ENCODE measurements at regions not wholly inside any gene's neighbourhood (a gene's known extent, or its start where the extent isn't known, plus 50 kb on each side); places are given as distances from the start of the nearest gene placed in this dataset.

DNA sequence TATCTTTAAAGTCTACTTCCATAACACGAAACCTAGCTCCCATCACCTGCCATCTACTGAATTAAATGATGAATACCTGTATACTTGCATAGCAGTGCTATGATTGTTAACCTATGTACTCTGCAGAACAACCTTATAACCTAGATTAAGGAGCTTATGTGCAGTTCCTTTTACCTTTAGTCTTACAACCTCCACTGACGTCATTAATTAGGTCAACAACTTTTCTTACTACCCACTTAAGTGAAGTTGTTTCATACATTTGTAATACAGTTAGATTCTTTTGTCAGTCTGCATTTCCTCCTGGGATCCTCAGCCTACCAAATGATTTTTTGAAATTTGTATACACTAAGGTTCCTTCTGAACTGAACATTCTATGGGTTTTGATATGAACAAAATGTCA is 1082.3 kb downstream of the SUCLG1 start:
- intact Hi-C loops (cut with DNase I) = no loop called here
- no peaks in the 10 kb centered on the region for H3K4me1 ChIP-seq (ENCODE audit: control insufficient read depth in 2 of 3, insufficient read depth in 2 of 3, low read depth in 1 of 3, low read length in 3 of 3)

DNA sequence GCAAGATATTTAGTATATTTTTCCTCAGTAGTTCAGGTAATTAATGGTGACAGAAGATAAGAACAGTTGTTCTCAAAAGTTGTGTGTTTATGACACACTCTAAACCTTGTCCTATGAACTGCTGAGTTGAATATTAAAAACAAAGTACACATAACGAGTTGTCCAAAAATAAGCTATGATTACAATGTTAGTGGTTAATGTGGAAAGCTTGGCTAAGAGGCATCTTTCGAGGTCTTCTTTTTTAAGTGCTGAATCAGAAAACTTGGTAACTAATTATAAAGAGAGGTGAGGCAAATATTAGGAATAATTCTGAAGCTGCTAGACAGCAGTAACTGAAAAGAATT is 1088.7 kb downstream of the SUCLG1 start:
- H3K9ac ChIP-seq (ENCODE audit: low read length in 3 of 3) = no peak overlapping the region
- no peak overlapping the region for H3K27ac ChIP-seq (ENCODE audit: low read depth in 2 of 2, low read length in 2 of 2)
- H3K9me3 ChIP-seq (ENCODE audit: control insufficient read depth in 2 of 3, insufficient read depth in 1 of 3, low read length in 3 of 3) = no peaks in the 10 kb centered on the region
- DNase-seq = no peak
- intact Hi-C loops (cut with DNase I) = no loop called here
- H3K36me3 ChIP-seq (ENCODE audit: control insufficient read depth in 2 of 3, insufficient read depth in 3 of 3, low read length in 3 of 3) = no peaks in the 10 kb centered on the region
- no peak for FAIRE-seq
- no peaks in the 10 kb centered on the region for H3K27me3 ChIP-seq (ENCODE audit: control insufficient read depth, insufficient read depth, low read length)
- no peak overlapping the region for H3K4me3 ChIP-seq (ENCODE audit: low read length in 3 of 3)
- H3K4me1 ChIP-seq (ENCODE audit: control insufficient read depth in 2 of 3, insufficient read depth in 2 of 3, low read depth in 1 of 3, low read length in 3 of 3) = no peaks in the 10 kb centered on the region
- TF ChIP-seq, protein P1, sequence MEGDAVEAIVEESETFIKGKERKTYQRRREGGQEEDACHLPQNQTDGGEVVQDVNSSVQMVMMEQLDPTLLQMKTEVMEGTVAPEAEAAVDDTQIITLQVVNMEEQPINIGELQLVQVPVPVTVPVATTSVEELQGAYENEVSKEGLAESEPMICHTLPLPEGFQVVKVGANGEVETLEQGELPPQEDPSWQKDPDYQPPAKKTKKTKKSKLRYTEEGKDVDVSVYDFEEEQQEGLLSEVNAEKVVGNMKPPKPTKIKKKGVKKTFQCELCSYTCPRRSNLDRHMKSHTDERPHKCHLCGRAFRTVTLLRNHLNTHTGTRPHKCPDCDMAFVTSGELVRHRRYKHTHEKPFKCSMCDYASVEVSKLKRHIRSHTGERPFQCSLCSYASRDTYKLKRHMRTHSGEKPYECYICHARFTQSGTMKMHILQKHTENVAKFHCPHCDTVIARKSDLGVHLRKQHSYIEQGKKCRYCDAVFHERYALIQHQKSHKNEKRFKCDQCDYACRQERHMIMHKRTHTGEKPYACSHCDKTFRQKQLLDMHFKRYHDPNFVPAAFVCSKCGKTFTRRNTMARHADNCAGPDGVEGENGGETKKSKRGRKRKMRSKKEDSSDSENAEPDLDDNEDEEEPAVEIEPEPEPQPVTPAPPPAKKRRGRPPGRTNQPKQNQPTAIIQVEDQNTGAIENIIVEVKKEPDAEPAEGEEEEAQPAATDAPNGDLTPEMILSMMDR (IDR thresholded peaks at IDR 0.05; ENCODE audit: borderline replicate concordance, extremely low read depth, insufficient read depth) = no peak

More for the DNA sequence above, 1082.3 kb downstream of the SUCLG1 start:
- FAIRE-seq (no peak), DNase-seq (no peak)
- Histone ChIP-seq H3K9ac (ENCODE audit: low read length in 3 of 3) (no peak overlapping the region), H3K9me3 (ENCODE audit: control insufficient read depth in 2 of 3, insufficient read depth in 1 of 3, low read length in 3 of 3) (no peaks in the 10 kb centered on the region), H3K36me3 (ENCODE audit: control insufficient read depth in 2 of 3, insufficient read depth in 3 of 3, low read length in 3 of 3) (no peaks in the 10 kb centered on the region), H3K27me3 (ENCODE audit: control insufficient read depth, insufficient read depth, low read length) (no peaks in the 10 kb centered on the region), H3K4me3 (ENCODE audit: low read length in 3 of 3) (no peak overlapping the region), H3K27ac (ENCODE audit: low read depth in 2 of 2, low read length in 2 of 2) (no peak overlapping the region)
- TF ChIP-seq, protein P1 (IDR thresholded peaks at IDR 0.05; ENCODE audit: borderline replicate concordance, extremely low read depth, insufficient read depth) = no peak

DNA sequence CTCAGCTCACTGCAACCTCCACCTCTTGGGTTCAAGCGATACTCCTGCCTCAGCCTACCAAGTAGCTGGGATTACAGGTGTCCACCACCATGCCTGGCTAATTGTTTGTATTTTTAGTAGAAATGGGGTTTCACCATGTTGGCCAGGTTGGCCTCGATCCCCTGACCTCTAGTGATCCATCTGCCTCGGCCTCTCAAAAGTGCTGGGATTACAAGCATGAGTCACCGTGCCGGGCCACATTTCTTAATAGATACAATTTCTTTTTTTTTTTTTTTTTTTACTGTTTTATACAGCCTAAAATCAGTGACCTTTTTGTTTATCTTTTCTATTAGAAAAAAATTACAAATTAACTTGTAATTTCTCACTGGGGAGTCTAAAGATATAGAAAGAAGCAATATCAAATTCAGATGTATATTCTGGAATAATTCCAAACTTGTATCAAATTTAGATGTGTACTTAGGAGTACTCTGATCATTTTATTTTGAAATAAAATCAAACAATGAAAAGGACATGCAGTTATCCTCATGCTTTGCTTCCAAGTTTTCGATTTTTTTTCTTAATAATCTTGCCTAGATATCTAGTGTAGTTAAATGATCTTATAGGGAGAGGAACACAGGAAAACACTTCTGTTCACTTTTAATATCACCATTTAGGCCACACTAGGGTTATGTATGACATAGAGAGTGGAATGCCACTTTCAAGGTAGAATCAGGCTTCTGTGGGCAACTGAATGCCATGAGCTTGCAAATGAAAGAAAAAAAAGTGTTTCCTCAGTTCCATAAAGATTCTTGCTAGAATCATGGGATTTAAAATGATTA is 1089.3 kb downstream of the SUCLG1 start:
- no peak for FAIRE-seq
- Histone ChIP-seq H3K4me1 (ENCODE audit: control insufficient read depth in 2 of 3, insufficient read depth in 2 of 3, low read depth in 1 of 3, low read length in 3 of 3) (no peaks in the 10 kb centered on the region), H3K9ac (ENCODE audit: low read length in 3 of 3) (no peak overlapping the region), H3K27me3 (ENCODE audit: control insufficient read depth, insufficient read depth, low read length) (no peaks in the 10 kb centered on the region), H3K27ac (ENCODE audit: low read depth in 2 of 2, low read length in 2 of 2) (no peak overlapping the region), H3K36me3 (ENCODE audit: control insufficient read depth in 2 of 3, insufficient read depth in 3 of 3, low read length in 3 of 3) (no peaks in the 10 kb centered on the region), H3K9me3 (ENCODE audit: control insufficient read depth in 2 of 3, insufficient read depth in 1 of 3, low read length in 3 of 3) (no peaks in the 10 kb centered on the region), H3K4me3 (ENCODE audit: low read length in 3 of 3) (no peak overlapping the region)
- intact Hi-C loops (cut with DNase I) = no loop called here
- TF ChIP-seq, protein P1 (IDR thresholded peaks at IDR 0.05; ENCODE audit: borderline replicate concordance, extremely low read depth, insufficient read depth) = no peak
- DNase-seq = no peak
